ENCODE measurements at regions not wholly inside any gene's neighbourhood (a gene's known extent, or its start where the extent isn't known, plus 50 kb on each side); places are given as distances from the start of the nearest gene placed in this dataset.

GRCh38 chr11:104763930-104764709 is 134.1 kb downstream of the CASP12 start:
- ChIA-PET CTCF (interaction anchor here (0.6 kb wide), 1 partner anchor 117 kb away, joined by 3 read pairs; no protein-coding TSS in a partner anchor), POLR2A (ENCODE audit: unreplicated experiment) (no interaction called here)
- no peaks in the 10 kb centered on the region for H3K9me1 ChIP-seq (ENCODE audit: insufficient read depth, low read length)
- H2BK120ac ChIP-seq (ENCODE audit: low read depth, low read length): no peak overlapping the region
- in situ Hi-C loops (cut with MboI; ENCODE audit: low sequenced_read_pairs): no loop called here
- H3K36me3 ChIP-seq (ENCODE audit: control insufficient read depth, insufficient read depth, low read length): no peaks in the 10 kb centered on the region
- no peak overlapping the region for H2BK20ac ChIP-seq (ENCODE audit: low read depth, low read length)
- ATAC-seq (ENCODE audit: low read depth): no peak
- H3K27me3 ChIP-seq (ENCODE audit: control insufficient read depth, insufficient read depth, low read length): no peaks in the 10 kb centered on the region
- H3K27ac ChIP-seq (ENCODE audit: insufficient read depth, low read length): no peak overlapping the region
- H3K4me3 ChIP-seq (ENCODE audit: insufficient read depth, low read depth, low read length): no peak overlapping the region
- H3K14ac ChIP-seq (replicated peaks; ENCODE audit: low read depth, low read length): no peak overlapping the region
- H3K4me1 ChIP-seq (ENCODE audit: control insufficient read depth, insufficient read depth, low read length): no peaks in the 10 kb centered on the region
- no peak overlapping the region for H3K18ac ChIP-seq (ENCODE audit: low read depth, low read length)
- no peak overlapping the region for H4K91ac ChIP-seq (ENCODE audit: insufficient read depth, low read depth, low read length)
- no peak for DNase-seq
- no peaks in the 10 kb centered on the region for H3K79me1 ChIP-seq (ENCODE audit: low read depth in 1 of 2, low read length in 2 of 2)
- H4K5ac ChIP-seq (ENCODE audit: low read depth, low read length): no peak overlapping the region
- H2AFZ ChIP-seq (replicated peaks; ENCODE audit: low read length, poor library complexity): no peak overlapping the region
- H3K9me3 ChIP-seq (ENCODE audit: control insufficient read depth, insufficient read depth, low read length): no peaks in the 10 kb centered on the region
- no peak overlapping the region for H2BK5ac ChIP-seq (ENCODE audit: low read depth, low read length, poor library complexity, severe bottlenecking)
- TF ChIP-seq CEBPB (IDR thresholded peaks at IDR 0.05; ENCODE audit: low read depth, low read length): no peak
- no peak for TF ChIP-seq FOS (IDR thresholded peaks at IDR 0.05; ENCODE audit: low read depth, low read length)
- no peak for TF ChIP-seq MAFK (IDR thresholded peaks at IDR 0.05; ENCODE audit: low read depth, low read length)
- TF ChIP-seq BHLHE40 (IDR thresholded peaks at IDR 0.05; ENCODE audit: low read depth, low read length): no peak
- no peak for TF ChIP-seq RFX5 (IDR thresholded peaks at IDR 0.05; ENCODE audit: low read depth, low read length)
- no peak for TF ChIP-seq MXI1 (IDR thresholded peaks at IDR 0.05; ENCODE audit: borderline replicate concordance, low read depth, low read length)
- no peak for TF ChIP-seq RCOR1 (IDR thresholded peaks at IDR 0.05; ENCODE audit: insufficient replicate concordance, low read length)
- TF ChIP-seq POLR2A (IDR thresholded peaks at IDR 0.05; ENCODE audit: low read depth, low read length): no peak
- no peak for TF ChIP-seq CTCF (conservative IDR thresholded peaks at IDR 0.05; ENCODE audit: low read depth, low read length)
- TF ChIP-seq MAZ (IDR thresholded peaks at IDR 0.05; ENCODE audit: borderline replicate concordance, low read depth, low read length): no peak
- TF ChIP-seq ELK1 (IDR thresholded peaks at IDR 0.05; ENCODE audit: borderline replicate concordance, low read depth, low read length): no peak
- TF ChIP-seq RAD21 (IDR thresholded peaks at IDR 0.05; ENCODE audit: low read length): no peak
- no peak for TF ChIP-seq NFE2L2 (IDR thresholded peaks at IDR 0.05; ENCODE audit: low read depth, low read length)
- TF ChIP-seq SMC3 (IDR thresholded peaks at IDR 0.05; ENCODE audit: low read depth, low read length): no peak
- no peak for TF ChIP-seq USF2 (IDR thresholded peaks at IDR 0.05; ENCODE audit: low read depth, low read length)
- intact Hi-C loops (cut with micrococcal nuclease): no loop called here
- H4K20me1 ChIP-seq (ENCODE audit: insufficient read depth, low read length): no peaks in the 10 kb centered on the region
- no peak overlapping the region for H3K56ac ChIP-seq (ENCODE audit: extremely low read depth, insufficient read depth, low read length)
- no peak overlapping the region for H3K4me2 ChIP-seq (ENCODE audit: low read depth, low read length)
- H2AK9ac ChIP-seq (replicated peaks; ENCODE audit: low read depth, low read length, poor library complexity): no peak overlapping the region
- no peak overlapping the region for H2AK5ac ChIP-seq (ENCODE audit: low read depth, low read length)
- no TSS peak for BruUV-seq (replicated peaks)
- no peak overlapping the region for H2BK15ac ChIP-seq (ENCODE audit: low read depth, low read length)
- H3K9ac ChIP-seq (ENCODE audit: low read depth, low read length): no peak overlapping the region
- H3K4ac ChIP-seq (ENCODE audit: low read depth, low read length): no peak overlapping the region
- no CpG with 5 or more reads among the region's 5 CpGs for WGBS, 2 experiments (ENCODE audit: extremely low coverage in 2 of 2, insufficient read length in 1 of 2)
- no peak overlapping the region for H4K8ac ChIP-seq (ENCODE audit: low read depth in 2 of 2, low read length in 2 of 2)
- dilution Hi-C loops (cut with HindIII; ENCODE audit: low sequenced_read_pairs, unreplicated experiment): no loop called here
- no peak overlapping the region for H3K23ac ChIP-seq (ENCODE audit: low read depth, low read length)

Measured in IMR-90 (cell line).